GM12874 (cell line): ENCODE measurements at regions not wholly inside any gene's neighbourhood (a gene's known extent, or its start where the extent isn't known, plus 50 kb on each side); places are given as distances from the start of the nearest gene placed in this dataset.

Experiments used
- TF ChIP-seq, protein P1 (sequence below): IDR thresholded peaks from 2 replicates; pipeline ENCODE4 v1.5.1; 2011; ENCODE audit warnings: low read depth, mild to moderate bottlenecking, control low read depth, low read length, moderate library complexity; ENCODE audit not compliant: insufficient read depth

DNA sequence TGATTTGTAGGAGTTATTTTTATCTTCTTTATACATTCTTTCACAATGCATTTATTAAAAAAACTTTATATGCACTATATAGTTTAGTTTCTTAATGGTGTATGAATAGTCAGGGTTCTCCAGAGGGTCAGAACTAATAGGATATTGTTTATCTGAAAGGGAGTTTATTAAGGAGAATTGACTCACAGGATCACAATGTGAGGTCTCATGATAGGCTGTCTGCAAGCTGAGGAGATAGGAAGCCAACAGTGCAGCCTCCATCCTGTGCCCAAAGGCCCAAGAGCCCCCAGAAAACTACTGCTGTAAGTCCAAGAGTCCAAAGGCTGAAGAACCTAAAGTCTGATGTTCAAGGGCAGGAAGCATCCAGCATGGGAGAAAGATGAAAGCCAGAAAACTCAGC lies 192.8 kb upstream of the AHR start:
- TF ChIP-seq, protein P1, sequence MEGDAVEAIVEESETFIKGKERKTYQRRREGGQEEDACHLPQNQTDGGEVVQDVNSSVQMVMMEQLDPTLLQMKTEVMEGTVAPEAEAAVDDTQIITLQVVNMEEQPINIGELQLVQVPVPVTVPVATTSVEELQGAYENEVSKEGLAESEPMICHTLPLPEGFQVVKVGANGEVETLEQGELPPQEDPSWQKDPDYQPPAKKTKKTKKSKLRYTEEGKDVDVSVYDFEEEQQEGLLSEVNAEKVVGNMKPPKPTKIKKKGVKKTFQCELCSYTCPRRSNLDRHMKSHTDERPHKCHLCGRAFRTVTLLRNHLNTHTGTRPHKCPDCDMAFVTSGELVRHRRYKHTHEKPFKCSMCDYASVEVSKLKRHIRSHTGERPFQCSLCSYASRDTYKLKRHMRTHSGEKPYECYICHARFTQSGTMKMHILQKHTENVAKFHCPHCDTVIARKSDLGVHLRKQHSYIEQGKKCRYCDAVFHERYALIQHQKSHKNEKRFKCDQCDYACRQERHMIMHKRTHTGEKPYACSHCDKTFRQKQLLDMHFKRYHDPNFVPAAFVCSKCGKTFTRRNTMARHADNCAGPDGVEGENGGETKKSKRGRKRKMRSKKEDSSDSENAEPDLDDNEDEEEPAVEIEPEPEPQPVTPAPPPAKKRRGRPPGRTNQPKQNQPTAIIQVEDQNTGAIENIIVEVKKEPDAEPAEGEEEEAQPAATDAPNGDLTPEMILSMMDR = no peak

DNA sequence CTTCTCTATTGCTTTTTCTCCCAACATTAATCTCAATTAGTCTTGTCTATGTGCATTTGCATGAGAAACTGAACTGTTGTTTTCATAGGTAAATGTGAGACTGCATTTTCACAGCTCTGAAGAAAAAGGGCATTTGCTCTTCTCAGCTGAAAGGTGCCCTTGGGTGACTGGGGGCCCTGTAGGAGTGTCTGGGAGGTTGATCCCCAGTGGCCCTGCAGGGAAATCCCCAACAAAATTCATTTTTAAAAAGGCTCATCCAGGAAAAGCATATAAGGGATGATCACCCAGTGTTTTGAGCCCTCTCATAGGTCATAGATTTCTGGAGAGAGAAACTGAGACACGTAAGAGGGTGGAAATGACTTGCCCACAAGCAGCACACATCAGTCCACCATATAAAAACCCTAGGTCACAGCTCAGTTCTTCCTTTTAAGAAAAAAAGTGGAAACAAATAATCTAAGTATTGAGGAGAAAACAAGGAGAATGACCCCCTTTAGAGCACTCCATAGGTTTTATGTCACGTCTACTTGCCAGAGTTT lies 190.3 kb upstream of the AHR start:
- TF ChIP-seq, protein P1 = no peak

DNA sequence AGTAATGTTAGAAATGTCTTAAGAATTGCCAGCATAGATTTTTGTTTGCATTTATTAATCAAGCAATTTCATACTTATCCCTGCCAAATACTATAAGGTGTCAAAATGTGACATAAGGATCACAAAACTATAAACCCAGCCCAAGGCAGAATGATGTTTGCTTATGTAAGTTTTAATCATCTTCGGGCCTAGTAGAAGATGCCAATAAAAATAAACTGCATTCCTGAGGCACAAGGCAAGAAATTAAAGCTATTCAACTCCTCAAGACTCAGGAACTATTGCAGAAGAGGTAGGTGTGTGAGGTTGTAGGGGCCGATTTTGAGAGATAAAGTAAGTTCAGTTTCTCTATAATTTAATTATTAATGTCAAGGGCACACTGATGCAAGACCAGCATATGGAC lies 189.4 kb upstream of the AHR start:
- TF ChIP-seq, protein P1 = no peak

DNA sequence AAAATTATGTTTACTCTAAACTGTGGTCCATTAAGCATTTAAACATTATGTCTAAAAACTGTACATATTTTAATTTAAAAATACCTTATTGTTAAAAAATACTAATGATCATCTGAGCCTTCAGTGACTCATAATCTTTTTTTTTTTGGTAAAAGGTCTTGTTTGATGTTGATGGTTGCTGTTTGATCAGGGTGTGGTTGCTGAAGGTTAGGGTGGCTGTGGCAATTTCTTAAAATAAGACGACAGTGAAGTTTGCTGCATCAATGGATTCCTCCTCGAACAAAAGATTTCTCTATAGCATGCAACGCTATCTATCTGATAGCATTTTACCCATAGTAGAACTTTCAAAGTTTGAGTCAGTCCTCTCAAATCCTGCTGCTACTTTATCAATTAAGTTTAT lies 180.0 kb upstream of the AHR start:
- TF ChIP-seq, protein P1 = no peak

DNA sequence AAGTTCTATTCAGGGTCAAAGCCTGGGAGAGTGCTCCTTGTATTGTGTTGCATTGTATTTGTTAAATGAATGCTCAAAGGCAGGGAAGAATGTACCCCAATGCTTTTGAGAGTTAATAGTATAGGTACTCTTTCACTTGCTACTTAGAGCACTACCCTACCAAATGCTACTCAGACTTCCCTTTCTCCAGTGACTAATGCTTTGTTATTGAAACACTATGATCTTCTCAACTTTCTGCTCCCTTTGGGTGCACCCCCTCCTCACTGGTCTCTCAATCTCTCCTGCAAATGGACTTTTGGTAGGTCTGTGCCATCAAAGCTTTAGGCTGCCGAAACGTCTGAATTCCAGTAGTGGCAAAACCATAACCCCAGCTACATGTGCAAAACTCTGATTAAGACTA lies 177.7 kb upstream of the AHR start:
- TF ChIP-seq, protein P1 = no peak

DNA sequence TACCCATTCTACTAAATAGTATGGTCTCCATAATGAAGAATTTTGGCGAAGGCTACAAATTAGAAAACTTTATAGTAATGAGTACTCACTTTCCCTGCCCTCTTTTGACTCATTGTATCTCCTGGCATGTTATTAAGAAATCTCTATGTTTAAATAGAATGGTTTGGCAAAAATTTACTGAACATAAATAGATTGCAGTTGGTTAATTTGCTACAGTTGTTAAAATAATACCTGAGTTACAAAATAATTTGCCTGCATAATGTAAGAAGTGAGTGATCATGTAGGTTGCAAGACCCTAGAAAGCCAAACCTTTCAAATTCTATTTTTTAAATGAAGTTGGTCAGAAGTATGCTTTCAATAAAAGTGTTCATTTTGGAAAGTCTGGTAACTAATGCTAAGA lies 176.8 kb upstream of the AHR start:
- TF ChIP-seq, protein P1 = no peak

DNA sequence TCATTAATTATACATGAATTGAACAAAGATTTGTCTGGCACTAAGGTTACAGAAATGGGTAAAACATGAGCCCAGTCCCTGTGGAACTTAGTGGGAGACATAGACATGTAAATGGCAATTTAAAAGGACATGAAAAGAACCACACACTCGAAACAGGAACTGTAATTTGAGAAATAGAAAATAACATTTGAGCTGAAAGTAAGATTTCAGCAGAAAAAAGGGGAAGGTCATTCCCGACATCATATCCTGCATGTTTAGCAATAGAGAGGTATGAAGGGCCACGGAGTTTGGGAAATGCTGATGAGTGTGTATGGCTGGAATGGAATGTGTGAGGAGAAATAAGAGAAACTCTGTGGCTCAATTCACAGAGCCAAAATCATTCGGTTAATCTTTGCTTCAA lies 175.4 kb upstream of the AHR start:
- TF ChIP-seq, protein P1 = no peak
